ENCODE measurements at regions not wholly inside any gene's neighbourhood (a gene's known extent, or its start where the extent isn't known, plus 50 kb on each side); places are given as distances from the start of the nearest gene placed in this dataset.

DNA sequence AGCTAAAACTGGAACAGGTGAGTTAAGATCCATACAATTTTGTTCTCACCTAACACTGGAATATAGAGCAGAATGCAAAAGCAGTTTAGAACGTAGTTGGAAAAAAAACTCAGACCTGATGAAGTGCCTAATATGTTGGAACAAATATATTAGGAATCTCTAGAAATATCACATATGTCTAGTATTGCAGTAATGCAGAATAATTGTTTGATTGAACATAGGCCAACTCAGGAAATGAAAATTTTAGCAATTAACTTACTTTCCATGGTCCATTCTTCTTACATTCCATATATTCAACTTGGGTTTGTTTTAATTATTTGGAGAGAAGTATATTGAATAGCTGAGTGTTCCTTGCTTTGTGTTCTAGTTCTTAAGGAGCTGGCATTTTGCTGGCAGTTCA, 111.8 kb upstream of the ADAMTSL1 start:
- TF ChIP-seq POLR2A (IDR thresholded peaks at IDR 0.05; ENCODE audit: low read depth): no peak
- TF ChIP-seq, protein P1, sequence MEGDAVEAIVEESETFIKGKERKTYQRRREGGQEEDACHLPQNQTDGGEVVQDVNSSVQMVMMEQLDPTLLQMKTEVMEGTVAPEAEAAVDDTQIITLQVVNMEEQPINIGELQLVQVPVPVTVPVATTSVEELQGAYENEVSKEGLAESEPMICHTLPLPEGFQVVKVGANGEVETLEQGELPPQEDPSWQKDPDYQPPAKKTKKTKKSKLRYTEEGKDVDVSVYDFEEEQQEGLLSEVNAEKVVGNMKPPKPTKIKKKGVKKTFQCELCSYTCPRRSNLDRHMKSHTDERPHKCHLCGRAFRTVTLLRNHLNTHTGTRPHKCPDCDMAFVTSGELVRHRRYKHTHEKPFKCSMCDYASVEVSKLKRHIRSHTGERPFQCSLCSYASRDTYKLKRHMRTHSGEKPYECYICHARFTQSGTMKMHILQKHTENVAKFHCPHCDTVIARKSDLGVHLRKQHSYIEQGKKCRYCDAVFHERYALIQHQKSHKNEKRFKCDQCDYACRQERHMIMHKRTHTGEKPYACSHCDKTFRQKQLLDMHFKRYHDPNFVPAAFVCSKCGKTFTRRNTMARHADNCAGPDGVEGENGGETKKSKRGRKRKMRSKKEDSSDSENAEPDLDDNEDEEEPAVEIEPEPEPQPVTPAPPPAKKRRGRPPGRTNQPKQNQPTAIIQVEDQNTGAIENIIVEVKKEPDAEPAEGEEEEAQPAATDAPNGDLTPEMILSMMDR (IDR thresholded peaks at IDR 0.05): no peak
- no peak for TF ChIP-seq EP300 (IDR thresholded peaks at IDR 0.05)
- no peak for TF ChIP-seq POLR2AphosphoS5 (IDR thresholded peaks at IDR 0.05)
